CD4-positive, alpha-beta memory T cell (primary cell): ENCODE measurements at regions not wholly inside any gene's neighbourhood (a gene's known extent, or its start where the extent isn't known, plus 50 kb on each side); places are given as distances from the start of the nearest gene placed in this dataset.
"Not testable (repeated sequence)": the region's sequence is repeated elsewhere in the genome, so short reads cannot be mapped to it uniquely, and the experiment has no call there.

Experiments used
- CTCF ChIA-PET: fragments of 350-600 bp; sonication (Branson Sonifier 250); formaldehyde crosslinking; loops from one replicate; lab custom pipeline; 2021; ENCODE audit warnings: inconsistent platforms; ENCODE audit not compliant: partially characterized antibody; lab: Charles Lee
- POLR2A ChIA-PET: fragments of 350-600 bp; sonication (Branson Sonifier 250); formaldehyde crosslinking; loops from one replicate; lab custom pipeline; 2021; ENCODE audit not compliant: partially characterized antibody; lab: Charles Lee
- DNase-seq, 5 donors: peaks; one replicate each; pipeline versions ENCODE4 v3.0.0 to v3.0.0-alpha.2; 2020 to 2022; ENCODE audit warnings: mixed read lengths in 1 of 5
- H3K27ac ChIP-seq: one replicate; pipeline ENCODE4 v1.7.0; 2013; ENCODE audit warnings: low read depth, low read length
- H3K27me3 ChIP-seq: 2 replicates; pipeline ENCODE4 v1.7.0; 2013; ENCODE audit warnings: mild to moderate bottlenecking, low read length, moderate library complexity; ENCODE audit not compliant: insufficient read depth
- H3K36me3 ChIP-seq: 2 replicates; pipeline ENCODE4 v1.7.0; 2013; ENCODE audit warnings: mild to moderate bottlenecking, low read length, moderate library complexity; ENCODE audit not compliant: insufficient read depth
- H3K4me1 ChIP-seq: 2 replicates; pipeline ENCODE4 v1.7.0; 2013; ENCODE audit warnings: mild to moderate bottlenecking, low read length, moderate library complexity; ENCODE audit not compliant: insufficient read depth
- H3K4me3 ChIP-seq, 2 donors: one replicate each; pipeline ENCODE4 v1.7.0; 2013; ENCODE audit warnings: low read length in 2 of 2, mild to moderate bottlenecking in 1 of 2
- H3K9me3 ChIP-seq, 2 donors: one replicate each; pipeline ENCODE4 v1.7.0; 2013; ENCODE audit warnings: low read length in 2 of 2, control low read depth in 1 of 2; ENCODE audit not compliant: control insufficient read depth in 1 of 2
- H3K27ac Mint-ChIP-seq, 7 donors: one replicate each; pipeline ENCODE4 v1.8.0; 2020 to 2021; ENCODE audit warnings: mixed read lengths in 7 of 7, mild to moderate bottlenecking in 6 of 7, inconsistent platforms in 3 of 7, moderate library complexity in 3 of 7
- H3K27me3 Mint-ChIP-seq, 2 donors: one replicate each; pipeline ENCODE4 v1.8.0; 2020 to 2021; ENCODE audit warnings: mixed read lengths in 2 of 2
- H3K36me3 Mint-ChIP-seq, 2 donors: one replicate each; pipeline ENCODE4 v1.8.0; 2020 to 2021; ENCODE audit warnings: mixed read lengths in 2 of 2, inconsistent platforms in 1 of 2, mild to moderate bottlenecking in 1 of 2
- H3K4me1 Mint-ChIP-seq, 4 donors: one replicate each; pipeline ENCODE4 v1.8.0; 2020 to 2021; ENCODE audit warnings: mixed read lengths in 4 of 4, mild to moderate bottlenecking in 1 of 4
- H3K4me3 Mint-ChIP-seq, 8 donors: one replicate each; pipeline ENCODE4 v1.8.0; 2020 to 2021; ENCODE audit warnings: mixed read lengths in 8 of 8, mild to moderate bottlenecking in 7 of 8, moderate library complexity in 6 of 8, inconsistent platforms in 3 of 8
- H3K9me3 Mint-ChIP-seq, 8 donors: one replicate each; pipeline ENCODE4 v1.8.0; 2020 to 2021; ENCODE audit warnings: mixed read lengths in 8 of 8, mild to moderate bottlenecking in 5 of 8, inconsistent platforms in 3 of 8, moderate library complexity in 1 of 8
- intact Hi-C: fragments of 100-400 bp; cut with micrococcal nuclease; formaldehyde crosslinking; loops from one replicate; pipeline ENCODE4 v1.15.1; 2023

- Mint-ChIP-seq H3K4me3 (no peak overlapping the region), H3K27ac (no peak overlapping the region), H3K4me1 (no peaks in the 10 kb centered on the region), H3K36me3 (no peaks in the 10 kb centered on the region), H3K9me3 (peaks cover 0 to 16% (median 8%) of the 10 kb centered on the region in 8 donors), H3K27me3 (no peaks in the 10 kb centered on the region)
- intact Hi-C loops, result no loop called here
- no peak overlapping the region for H3K4me3 ChIP-seq
- no peaks in the 10 kb centered on the region for H3K9me3 ChIP-seq
- DNase-seq, result no peak
- H3K36me3 ChIP-seq, result no peaks in the 10 kb centered on the region
- CTCF ChIA-PET, result no interaction called here
- H3K27me3 ChIP-seq, result no peaks in the 10 kb centered on the region
- H3K4me1 ChIP-seq, result no peaks in the 10 kb centered on the region
- POLR2A ChIA-PET, result no interaction called here
- no peak overlapping the region for H3K27ac ChIP-seq
Measured at GRCh38 chr10:64795847-64796246, 1274.6 kb downstream of the REEP3 start.

- Histone ChIP-seq H3K27ac (no peak overlapping the region), H3K27me3 (no peaks in the 10 kb centered on the region), H3K9me3 (no peaks in the 10 kb centered on the region), H3K4me3 (no peak overlapping the region), H3K36me3 (no peaks in the 10 kb centered on the region), H3K4me1 (no peaks in the 10 kb centered on the region)
- CTCF ChIA-PET, result no interaction called here
- intact Hi-C loops, result no loop called here
- Mint-ChIP-seq H3K36me3 (no peaks in the 10 kb centered on the region), H3K4me3 (no peak overlapping the region), H3K9me3 (peaks cover 0 to 17% (median 9%) of the 10 kb centered on the region in 8 donors), H3K27me3 (no peaks in the 10 kb centered on the region), H3K27ac (no peak overlapping the region), H3K4me1 (no peaks in the 10 kb centered on the region)
- no peak for DNase-seq
- POLR2A ChIA-PET, result no interaction called here
Measured at GRCh38 chr10:64798297-64798696, 1277.1 kb downstream of the REEP3 start.

- H3K36me3 ChIP-seq, H3K27me3 Mint-ChIP-seq, H3K27ac Mint-ChIP-seq, H3K4me3 ChIP-seq, CTCF ChIA-PET, DNase-seq, H3K27me3 ChIP-seq, H3K4me1 ChIP-seq, H3K36me3 Mint-ChIP-seq, H3K4me1 Mint-ChIP-seq, intact Hi-C loops, H3K27ac ChIP-seq, H3K4me3 Mint-ChIP-seq, H3K9me3 ChIP-seq, POLR2A ChIA-PET: not testable (repeated sequence)
- H3K9me3 Mint-ChIP-seq, result peaks cover 3 to 12% (median 5%) of the 10 kb centered on the region in 8 donors
Measured at GRCh38 chr10:64808233-64808632, 1287.0 kb downstream of the REEP3 start.

- intact Hi-C loops, result not testable (repeated sequence)
Measured at GRCh38 chr10:64810046-64810445, 1288.8 kb downstream of the REEP3 start.

GRCh38 chr10:64813391-64813790, 1292.2 kb downstream of the REEP3 start:
- no peak overlapping the region for H3K4me3 Mint-ChIP-seq
- Histone ChIP-seq H3K27ac (no peak overlapping the region), H3K27me3 (no peaks in the 10 kb centered on the region), H3K4me1 (no peaks in the 10 kb centered on the region), H3K36me3 (no peaks in the 10 kb centered on the region), H3K9me3 (no peaks in the 10 kb centered on the region), H3K4me3 (no peak overlapping the region)
- peaks cover 0 to 9% (median 1%) of the 10 kb centered on the region in 8 donors for H3K9me3 Mint-ChIP-seq
- no peaks in the 10 kb centered on the region for H3K27me3 Mint-ChIP-seq
- no peak overlapping the region for H3K27ac Mint-ChIP-seq
- no peaks in the 10 kb centered on the region for H3K36me3 Mint-ChIP-seq
- ChIA-PET CTCF (no interaction called here), POLR2A (no interaction called here)
- intact Hi-C loops, result no loop called here
- no peak for DNase-seq
- no peaks in the 10 kb centered on the region for H3K4me1 Mint-ChIP-seq

More at GRCh38 chr10:64810046-64810445, 1288.8 kb downstream of the REEP3 start:
- H3K27me3 ChIP-seq, H3K27me3 Mint-ChIP-seq, H3K36me3 Mint-ChIP-seq, H3K4me3 Mint-ChIP-seq, H3K4me1 Mint-ChIP-seq, H3K9me3 Mint-ChIP-seq, CTCF ChIA-PET, H3K27ac Mint-ChIP-seq, H3K27ac ChIP-seq, DNase-seq, H3K4me1 ChIP-seq, H3K36me3 ChIP-seq, H3K9me3 ChIP-seq, POLR2A ChIA-PET, H3K4me3 ChIP-seq: not testable (repeated sequence)

GRCh38 chr10:64814201-64814600, 1293.0 kb downstream of the REEP3 start:
- no peak overlapping the region for H3K27ac ChIP-seq
- H3K27me3 ChIP-seq, result no peaks in the 10 kb centered on the region
- intact Hi-C loops, result no loop called here
- ChIA-PET CTCF (no interaction called here), POLR2A (no interaction called here)
- Mint-ChIP-seq H3K4me1 (no peaks in the 10 kb centered on the region), H3K27ac (no peak overlapping the region), H3K4me3 (no peak overlapping the region), H3K9me3 (peaks cover 0 to 9% (median 1%) of the 10 kb centered on the region in 8 donors), H3K27me3 (no peaks in the 10 kb centered on the region), H3K36me3 (no peaks in the 10 kb centered on the region)
- H3K4me1 ChIP-seq, result no peaks in the 10 kb centered on the region
- DNase-seq, result no peak
- no peak overlapping the region for H3K4me3 ChIP-seq
- H3K36me3 ChIP-seq, result no peaks in the 10 kb centered on the region
- no peaks in the 10 kb centered on the region for H3K9me3 ChIP-seq

- Histone ChIP-seq H3K27me3 (no peaks in the 10 kb centered on the region), H3K9me3 (no peaks in the 10 kb centered on the region), H3K4me1 (no peaks in the 10 kb centered on the region), H3K36me3 (no peaks in the 10 kb centered on the region), H3K27ac (no peak overlapping the region), H3K4me3 (no peak overlapping the region)
- intact Hi-C loops, result no loop called here
- Mint-ChIP-seq H3K9me3 (peaks cover 0 to 6% (median under 1%) of the 10 kb centered on the region in 8 donors), H3K4me1 (no peaks in the 10 kb centered on the region), H3K27me3 (no peaks in the 10 kb centered on the region), H3K27ac (no peak overlapping the region), H3K4me3 (no peak overlapping the region), H3K36me3 (no peaks in the 10 kb centered on the region)
- POLR2A ChIA-PET, result no interaction called here
- CTCF ChIA-PET, result no interaction called here
- no peak for DNase-seq
Measured at GRCh38 chr10:64829888-64830412, 1308.7 kb downstream of the REEP3 start.

- H3K27me3 Mint-ChIP-seq, result no peaks in the 10 kb centered on the region
- H3K27me3 ChIP-seq, result no peaks in the 10 kb centered on the region
- intact Hi-C loops, result no loop called here
- H3K36me3 ChIP-seq, result no peaks in the 10 kb centered on the region
- no peak for DNase-seq
- no peak overlapping the region for H3K4me3 Mint-ChIP-seq
- no peaks in the 10 kb centered on the region for H3K9me3 ChIP-seq
- no peaks in the 10 kb centered on the region for H3K4me1 ChIP-seq
- ChIA-PET POLR2A (no interaction called here), CTCF (no interaction called here)
- no peaks in the 10 kb centered on the region for H3K36me3 Mint-ChIP-seq
- H3K27ac ChIP-seq, result no peak overlapping the region
- H3K4me3 ChIP-seq, result no peak overlapping the region
- H3K9me3 Mint-ChIP-seq, result peaks cover 0 to 6% (median 0%) of the 10 kb centered on the region in 8 donors
- H3K27ac Mint-ChIP-seq, result no peak overlapping the region
- H3K4me1 Mint-ChIP-seq, result no peaks in the 10 kb centered on the region
Measured at GRCh38 chr10:64830869-64831268, 1309.7 kb downstream of the REEP3 start.
